ENCODE measurements at regions not wholly inside any gene's neighbourhood (a gene's known extent, or its start where the extent isn't known, plus 50 kb on each side); places are given as distances from the start of the nearest gene placed in this dataset.

- no peak for DNase-seq (ENCODE audit: low spot score)
These were observed 358.3 kb downstream of the SHQ1 start for GRCh38 chr3:72489901-72490300.

- no peak for DNase-seq (ENCODE audit: low spot score)
These were observed 359.6 kb downstream of the SHQ1 start for GRCh38 chr3:72488738-72489035.

- no peak for DNase-seq (ENCODE audit: low spot score)
These were observed 360.1 kb downstream of the SHQ1 start for GRCh38 chr3:72487946-72488737.

GRCh38 chr3:72487078-72487765, 361.0 kb downstream of the SHQ1 start:
- DNase-seq (ENCODE audit: low spot score): no peak

- no peak for DNase-seq (ENCODE audit: low spot score)
These were observed 362.6 kb downstream of the SHQ1 start for GRCh38 chr3:72485641-72486040.

GRCh38 chr3:72483554-72484104, 364.6 kb downstream of the SHQ1 start:
- DNase-seq (ENCODE audit: low spot score): no peak

- peak; percentile 16 for DNase-seq (ENCODE audit: low spot score)
These were observed 365.5 kb downstream of the SHQ1 start for GRCh38 chr3:72482589-72483321.

- no peak for DNase-seq (ENCODE audit: low spot score)
These were observed 366.7 kb downstream of the SHQ1 start for GRCh38 chr3:72481542-72481941.

GRCh38 chr3:72480366-72480765, 367.9 kb downstream of the SHQ1 start:
- no peak for DNase-seq (ENCODE audit: low spot score)

- no peak for DNase-seq (ENCODE audit: low spot score)
These were observed 368.5 kb downstream of the SHQ1 start for GRCh38 chr3:72479651-72480215.

GRCh38 chr3:72476139-72476483, 372.1 kb downstream of the SHQ1 start:
- no peak for DNase-seq (ENCODE audit: low spot score)

GRCh38 chr3:72475258-72476138, 372.7 kb downstream of the SHQ1 start:
- DNase-seq (ENCODE audit: low spot score): no peak

GRCh38 chr3:72474775-72475174, 373.5 kb downstream of the SHQ1 start:
- DNase-seq (ENCODE audit: low spot score): no peak

GRCh38 chr3:72473156-72473555, 375.1 kb downstream of the SHQ1 start:
- no peak for DNase-seq (ENCODE audit: low spot score)

GRCh38 chr3:72470904-72471417, 377.3 kb downstream of the SHQ1 start:
- DNase-seq (ENCODE audit: low spot score): no peak

- no peak for DNase-seq (ENCODE audit: low spot score)
These were observed 382.4 kb downstream of the SHQ1 start for GRCh38 chr3:72465853-72466252.

GRCh38 chr3:72463083-72463482, 385.2 kb downstream of the SHQ1 start:
- no peak for DNase-seq (ENCODE audit: low spot score)

- DNase-seq (ENCODE audit: low spot score): no peak
These were observed 385.6 kb downstream of the SHQ1 start for GRCh38 chr3:72462595-72463011.

GRCh38 chr3:72461787-72462186, 386.5 kb downstream of the SHQ1 start:
- no peak for DNase-seq (ENCODE audit: low spot score)

GRCh38 chr3:72460205-72461174, 387.8 kb downstream of the SHQ1 start:
- DNase-seq (ENCODE audit: low spot score): no peak

All from HuH-7.5 (cell line).